ENCODE measurements at regions not wholly inside any gene's neighbourhood (a gene's known extent, or its start where the extent isn't known, plus 50 kb on each side); places are given as distances from the start of the nearest gene placed in this dataset.

DNA sequence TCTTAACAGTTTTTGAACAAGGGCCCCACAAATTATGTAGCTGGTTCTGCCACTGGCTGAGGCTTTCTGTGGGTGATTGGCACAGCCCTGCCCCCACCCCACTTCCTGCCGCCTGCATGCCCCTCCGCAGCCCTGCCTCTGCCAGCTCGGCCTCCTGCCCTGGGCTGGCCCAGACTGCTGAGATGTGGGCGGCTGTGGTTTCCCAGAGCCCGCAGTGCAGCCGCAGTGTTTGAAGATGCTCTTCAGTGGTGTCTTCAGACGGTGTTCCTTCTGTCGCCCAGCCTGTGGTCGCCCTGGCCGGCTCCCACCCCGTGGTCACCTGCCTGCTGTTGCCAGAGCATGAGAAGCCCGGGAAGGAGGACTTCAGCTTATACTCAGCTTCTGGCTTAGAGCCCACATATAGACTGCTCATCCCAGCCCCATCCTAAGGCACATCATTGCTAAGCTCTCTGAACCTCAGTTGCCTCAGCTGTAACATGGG is 154.3 kb downstream of the VEGFA start (continued):
- TF ChIP-seq DMBX1 (CRISPR knock-in tag; IDR thresholded peaks at IDR 0.05; ENCODE audit: borderline replicate concordance): peak; percentile 79
- TF ChIP-seq, protein P1, sequence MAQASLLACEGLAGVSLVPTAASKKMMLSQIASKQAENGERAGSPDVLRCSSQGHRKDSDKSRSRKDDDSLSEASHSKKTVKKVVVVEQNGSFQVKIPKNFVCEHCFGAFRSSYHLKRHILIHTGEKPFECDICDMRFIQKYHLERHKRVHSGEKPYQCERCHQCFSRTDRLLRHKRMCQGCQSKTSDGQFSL (CRISPR knock-in tag; IDR thresholded peaks at IDR 0.05): no peak
- TF ChIP-seq, protein P1 (tag; IDR thresholded peaks at IDR 0.05): peak in 1 of 2 experiments; percentile 31; a peak in 1 of 4 replicates
- no peak for TF ChIP-seq ATF1 (CRISPR knock-in tag; IDR thresholded peaks at IDR 0.05)
- no peak for TF ChIP-seq ATF1 (tag; IDR thresholded peaks at IDR 0.05)
- no peak for TF ChIP-seq IFI16 (CRISPR knock-in tag; IDR thresholded peaks at IDR 0.05)
- no peak for TF ChIP-seq TAF7 (tag; IDR thresholded peaks at IDR 0.05)
- TF ChIP-seq HIVEP1 (CRISPR knock-in tag; IDR thresholded peaks at IDR 0.05): no peak
- TF ChIP-seq RBM15 (IDR thresholded peaks at IDR 0.05; ENCODE audit: insufficient read depth, low read length): no peak
- TF ChIP-seq, protein P2, sequence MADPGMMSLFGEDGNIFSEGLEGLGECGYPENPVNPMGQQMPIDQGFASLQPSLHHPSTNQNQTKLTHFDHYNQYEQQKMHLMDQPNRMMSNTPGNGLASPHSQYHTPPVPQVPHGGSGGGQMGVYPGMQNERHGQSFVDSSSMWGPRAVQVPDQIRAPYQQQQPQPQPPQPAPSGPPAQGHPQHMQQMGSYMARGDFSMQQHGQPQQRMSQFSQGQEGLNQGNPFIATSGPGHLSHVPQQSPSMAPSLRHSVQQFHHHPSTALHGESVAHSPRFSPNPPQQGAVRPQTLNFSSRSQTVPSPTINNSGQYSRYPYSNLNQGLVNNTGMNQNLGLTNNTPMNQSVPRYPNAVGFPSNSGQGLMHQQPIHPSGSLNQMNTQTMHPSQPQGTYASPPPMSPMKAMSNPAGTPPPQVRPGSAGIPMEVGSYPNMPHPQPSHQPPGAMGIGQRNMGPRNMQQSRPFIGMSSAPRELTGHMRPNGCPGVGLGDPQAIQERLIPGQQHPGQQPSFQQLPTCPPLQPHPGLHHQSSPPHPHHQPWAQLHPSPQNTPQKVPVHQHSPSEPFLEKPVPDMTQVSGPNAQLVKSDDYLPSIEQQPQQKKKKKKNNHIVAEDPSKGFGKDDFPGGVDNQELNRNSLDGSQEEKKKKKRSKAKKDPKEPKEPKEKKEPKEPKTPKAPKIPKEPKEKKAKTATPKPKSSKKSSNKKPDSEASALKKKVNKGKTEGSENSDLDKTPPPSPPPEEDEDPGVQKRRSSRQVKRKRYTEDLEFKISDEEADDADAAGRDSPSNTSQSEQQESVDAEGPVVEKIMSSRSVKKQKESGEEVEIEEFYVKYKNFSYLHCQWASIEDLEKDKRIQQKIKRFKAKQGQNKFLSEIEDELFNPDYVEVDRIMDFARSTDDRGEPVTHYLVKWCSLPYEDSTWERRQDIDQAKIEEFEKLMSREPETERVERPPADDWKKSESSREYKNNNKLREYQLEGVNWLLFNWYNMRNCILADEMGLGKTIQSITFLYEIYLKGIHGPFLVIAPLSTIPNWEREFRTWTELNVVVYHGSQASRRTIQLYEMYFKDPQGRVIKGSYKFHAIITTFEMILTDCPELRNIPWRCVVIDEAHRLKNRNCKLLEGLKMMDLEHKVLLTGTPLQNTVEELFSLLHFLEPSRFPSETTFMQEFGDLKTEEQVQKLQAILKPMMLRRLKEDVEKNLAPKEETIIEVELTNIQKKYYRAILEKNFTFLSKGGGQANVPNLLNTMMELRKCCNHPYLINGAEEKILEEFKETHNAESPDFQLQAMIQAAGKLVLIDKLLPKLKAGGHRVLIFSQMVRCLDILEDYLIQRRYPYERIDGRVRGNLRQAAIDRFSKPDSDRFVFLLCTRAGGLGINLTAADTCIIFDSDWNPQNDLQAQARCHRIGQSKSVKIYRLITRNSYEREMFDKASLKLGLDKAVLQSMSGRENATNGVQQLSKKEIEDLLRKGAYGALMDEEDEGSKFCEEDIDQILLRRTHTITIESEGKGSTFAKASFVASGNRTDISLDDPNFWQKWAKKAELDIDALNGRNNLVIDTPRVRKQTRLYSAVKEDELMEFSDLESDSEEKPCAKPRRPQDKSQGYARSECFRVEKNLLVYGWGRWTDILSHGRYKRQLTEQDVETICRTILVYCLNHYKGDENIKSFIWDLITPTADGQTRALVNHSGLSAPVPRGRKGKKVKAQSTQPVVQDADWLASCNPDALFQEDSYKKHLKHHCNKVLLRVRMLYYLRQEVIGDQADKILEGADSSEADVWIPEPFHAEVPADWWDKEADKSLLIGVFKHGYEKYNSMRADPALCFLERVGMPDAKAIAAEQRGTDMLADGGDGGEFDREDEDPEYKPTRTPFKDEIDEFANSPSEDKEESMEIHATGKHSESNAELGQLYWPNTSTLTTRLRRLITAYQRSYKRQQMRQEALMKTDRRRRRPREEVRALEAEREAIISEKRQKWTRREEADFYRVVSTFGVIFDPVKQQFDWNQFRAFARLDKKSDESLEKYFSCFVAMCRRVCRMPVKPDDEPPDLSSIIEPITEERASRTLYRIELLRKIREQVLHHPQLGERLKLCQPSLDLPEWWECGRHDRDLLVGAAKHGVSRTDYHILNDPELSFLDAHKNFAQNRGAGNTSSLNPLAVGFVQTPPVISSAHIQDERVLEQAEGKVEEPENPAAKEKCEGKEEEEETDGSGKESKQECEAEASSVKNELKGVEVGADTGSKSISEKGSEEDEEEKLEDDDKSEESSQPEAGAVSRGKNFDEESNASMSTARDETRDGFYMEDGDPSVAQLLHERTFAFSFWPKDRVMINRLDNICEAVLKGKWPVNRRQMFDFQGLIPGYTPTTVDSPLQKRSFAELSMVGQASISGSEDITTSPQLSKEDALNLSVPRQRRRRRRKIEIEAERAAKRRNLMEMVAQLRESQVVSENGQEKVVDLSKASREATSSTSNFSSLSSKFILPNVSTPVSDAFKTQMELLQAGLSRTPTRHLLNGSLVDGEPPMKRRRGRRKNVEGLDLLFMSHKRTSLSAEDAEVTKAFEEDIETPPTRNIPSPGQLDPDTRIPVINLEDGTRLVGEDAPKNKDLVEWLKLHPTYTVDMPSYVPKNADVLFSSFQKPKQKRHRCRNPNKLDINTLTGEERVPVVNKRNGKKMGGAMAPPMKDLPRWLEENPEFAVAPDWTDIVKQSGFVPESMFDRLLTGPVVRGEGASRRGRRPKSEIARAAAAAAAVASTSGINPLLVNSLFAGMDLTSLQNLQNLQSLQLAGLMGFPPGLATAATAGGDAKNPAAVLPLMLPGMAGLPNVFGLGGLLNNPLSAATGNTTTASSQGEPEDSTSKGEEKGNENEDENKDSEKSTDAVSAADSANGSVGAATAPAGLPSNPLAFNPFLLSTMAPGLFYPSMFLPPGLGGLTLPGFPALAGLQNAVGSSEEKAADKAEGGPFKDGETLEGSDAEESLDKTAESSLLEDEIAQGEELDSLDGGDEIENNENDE (IDR thresholded peaks at IDR 0.05; ENCODE audit: low read depth, low read length): no peak
- TF ChIP-seq NR3C1 (CRISPR knock-in tag; IDR thresholded peaks at IDR 0.05): no peak
- no peak for TF ChIP-seq SMARCA4 (IDR thresholded peaks at IDR 0.05)
- TF ChIP-seq SP2 (IDR thresholded peaks at IDR 0.05; ENCODE audit: extremely low read depth, low read depth, low read length, poor library complexity, severe bottlenecking): no peak
- TF ChIP-seq, protein P3, sequence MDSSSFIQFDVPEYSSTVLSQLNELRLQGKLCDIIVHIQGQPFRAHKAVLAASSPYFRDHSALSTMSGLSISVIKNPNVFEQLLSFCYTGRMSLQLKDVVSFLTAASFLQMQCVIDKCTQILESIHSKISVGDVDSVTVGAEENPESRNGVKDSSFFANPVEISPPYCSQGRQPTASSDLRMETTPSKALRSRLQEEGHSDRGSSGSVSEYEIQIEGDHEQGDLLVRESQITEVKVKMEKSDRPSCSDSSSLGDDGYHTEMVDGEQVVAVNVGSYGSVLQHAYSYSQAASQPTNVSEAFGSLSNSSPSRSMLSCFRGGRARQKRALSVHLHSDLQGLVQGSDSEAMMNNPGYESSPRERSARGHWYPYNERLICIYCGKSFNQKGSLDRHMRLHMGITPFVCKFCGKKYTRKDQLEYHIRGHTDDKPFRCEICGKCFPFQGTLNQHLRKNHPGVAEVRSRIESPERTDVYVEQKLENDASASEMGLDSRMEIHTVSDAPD (CRISPR knock-in tag; IDR thresholded peaks at IDR 0.05): no peak
- TF ChIP-seq MTF1 (CRISPR knock-in tag; IDR thresholded peaks at IDR 0.05; ENCODE audit: borderline replicate concordance): no peak
- no peak for TF ChIP-seq ZNF311 (CRISPR knock-in tag; IDR thresholded peaks at IDR 0.05)
- no peak for TF ChIP-seq NCOA1 (IDR thresholded peaks at IDR 0.05; ENCODE audit: low read depth)

All from K562 (cell line).